Astrocyte (in vitro differentiated cells and primary cell): ENCODE measurements at regions not wholly inside any gene's neighbourhood (a gene's known extent, or its start where the extent isn't known, plus 50 kb on each side); places are given as distances from the start of the nearest gene placed in this dataset.
A peak's percentile ranks its signal among the peaks of the same experiment; 100 is the strongest.

Source experiments
- DNase-seq: peaks from one replicate; pipeline ENCODE4 v3.0.0-alpha.2; 2010; ENCODE audit warnings: low read depth
- FAIRE-seq: peaks from 2 replicates; lab custom pipeline; 2011; peaks lifted over from hg19 to GRCh38; lab: Jason Lieb, UNC
- H2AFZ ChIP-seq: 2 replicates; pipeline ENCODE4 v1.6.0; 2012; ENCODE audit warnings: low read depth, low read length, inconsistent platforms
- H3K27ac ChIP-seq: 2 replicates; pipeline ENCODE4 v1.5.1; 2011; ENCODE audit warnings: low read depth, low read length, inconsistent platforms
- H3K27me3 ChIP-seq: 2 replicates; pipeline ENCODE4 v1.6.0; 2011; ENCODE audit warnings: low read length, inconsistent platforms; ENCODE audit not compliant: insufficient read depth
- H3K36me3 ChIP-seq: 2 replicates; pipeline ENCODE4 v1.5.1; 2011; ENCODE audit warnings: low read length, inconsistent platforms; ENCODE audit not compliant: insufficient read depth
- H3K4me1 ChIP-seq: 2 replicates; pipeline ENCODE4 v1.5.1; 2011; ENCODE audit warnings: low read length, inconsistent platforms; ENCODE audit not compliant: insufficient read depth
- H3K4me2 ChIP-seq: 2 replicates; pipeline ENCODE4 v1.6.0; 2012; ENCODE audit warnings: low read length, inconsistent platforms
- H3K4me3 ChIP-seq: 2 replicates; pipeline ENCODE4 v1.5.1; 2011; ENCODE audit warnings: low read depth, mild to moderate bottlenecking, low read length, inconsistent platforms; ENCODE audit not compliant: insufficient read depth
- H3K79me2 ChIP-seq: 2 replicates; pipeline ENCODE4 v1.6.0; 2012; ENCODE audit warnings: mild to moderate bottlenecking, low read length, inconsistent platforms; ENCODE audit not compliant: insufficient read depth
- H3K9ac ChIP-seq: 2 replicates; pipeline ENCODE4 v1.6.0; 2012; ENCODE audit warnings: mild to moderate bottlenecking, low read length, inconsistent platforms
- H3K9me3 ChIP-seq: 2 replicates; pipeline ENCODE4 v1.5.1; 2012; ENCODE audit warnings: low read depth, mild to moderate bottlenecking, low read length, inconsistent platforms; ENCODE audit not compliant: insufficient read depth
- H4K20me1 ChIP-seq: 2 replicates; pipeline ENCODE4 v1.6.0; 2012; ENCODE audit warnings: low read length, inconsistent platforms; ENCODE audit not compliant: insufficient read depth
- H3K27ac Mint-ChIP-seq: one replicate; pipeline ENCODE4 v1.8.0; 2021; ENCODE audit warnings: mild to moderate bottlenecking, mixed read lengths; ENCODE audit not compliant: unreplicated experiment
- H3K27me3 Mint-ChIP-seq: one replicate; pipeline ENCODE4 v1.8.0; 2021; ENCODE audit warnings: low read depth, mixed read lengths; ENCODE audit not compliant: unreplicated experiment
- H3K36me3 Mint-ChIP-seq: one replicate; pipeline ENCODE4 v1.8.0; 2021; ENCODE audit warnings: low read depth, mixed read lengths; ENCODE audit not compliant: unreplicated experiment
- H3K4me1 Mint-ChIP-seq: one replicate; pipeline ENCODE4 v1.8.0; 2021; ENCODE audit warnings: low read depth, mixed read lengths; ENCODE audit not compliant: unreplicated experiment
- H3K4me3 Mint-ChIP-seq: one replicate; pipeline ENCODE4 v1.8.0; 2021; ENCODE audit warnings: mild to moderate bottlenecking, moderate library complexity, mixed read lengths; ENCODE audit not compliant: unreplicated experiment
- H3K9me3 Mint-ChIP-seq: one replicate; pipeline ENCODE4 v1.8.0; 2021; ENCODE audit warnings: mild to moderate bottlenecking, mixed read lengths; ENCODE audit not compliant: unreplicated experiment
- CTCF ChIP-seq: IDR thresholded peaks from 2 replicates; pipeline ENCODE4 v1.5.1; 2011; ENCODE audit warnings: low read depth, mild to moderate bottlenecking, inconsistent platforms, low read length, moderate library complexity; ENCODE audit not compliant: insufficient read depth
- EZH2 ChIP-seq: IDR thresholded peaks from 2 replicates; pipeline ENCODE4 v1.6.1; 2012; ENCODE audit warnings: mild to moderate bottlenecking, low read length, inconsistent platforms; ENCODE audit not compliant: insufficient read depth

GRCh38 chr11:45091563-45092403 lies 54.7 kb upstream of the PRDM11 start:
- Histone ChIP-seq H3K4me2 (no peak overlapping the region), H3K4me1 (peaks cover 23% of the 10 kb centered on the region), H3K4me3 (no peak overlapping the region), H4K20me1 (peaks cover 10% of the 10 kb centered on the region), H3K36me3 (no peaks in the 10 kb centered on the region), H3K9me3 (no peaks in the 10 kb centered on the region), H3K27ac (no peak overlapping the region), H3K27me3 (peaks cover 23% of the 10 kb centered on the region), H3K79me2 (no peaks in the 10 kb centered on the region), H2AFZ (no peak overlapping the region), H3K9ac (no peak overlapping the region)
- FAIRE-seq: no peak
- no peak overlapping the region for H3K4me3 Mint-ChIP-seq
- H3K27me3 Mint-ChIP-seq: peaks cover 19% of the 10 kb centered on the region
- H3K9me3 Mint-ChIP-seq: no peaks in the 10 kb centered on the region
- peak; percentile 33 for DNase-seq
- H3K4me1 Mint-ChIP-seq: peaks cover 40% of the 10 kb centered on the region
- H3K27ac Mint-ChIP-seq: peak overlapping the region; percentile 83
- TF ChIP-seq CTCF: no peak
- TF ChIP-seq EZH2: no peak
- H3K36me3 Mint-ChIP-seq: no peaks in the 10 kb centered on the region

GRCh38 chr11:45092404-45092785 lies 54.0 kb upstream of the PRDM11 start:
- Histone ChIP-seq H2AFZ (no peak overlapping the region), H3K27me3 (peaks cover 28% of the 10 kb centered on the region), H3K4me2 (peak overlapping the region; percentile 75), H3K36me3 (no peaks in the 10 kb centered on the region), H3K9me3 (no peaks in the 10 kb centered on the region), H4K20me1 (peaks cover 10% of the 10 kb centered on the region), H3K9ac (no peak overlapping the region), H3K4me1 (peaks cover 23% of the 10 kb centered on the region), H3K27ac (no peak overlapping the region), H3K4me3 (no peak overlapping the region), H3K79me2 (no peaks in the 10 kb centered on the region)
- Mint-ChIP-seq H3K4me1 (peaks cover 40% of the 10 kb centered on the region), H3K27me3 (peaks cover 20% of the 10 kb centered on the region), H3K4me3 (no peak overlapping the region), H3K36me3 (no peaks in the 10 kb centered on the region), H3K9me3 (no peaks in the 10 kb centered on the region), H3K27ac (peak overlapping the region; percentile 83)
- FAIRE-seq: no peak
- no peak for TF ChIP-seq CTCF
- DNase-seq: no peak
